Endodermal cell (in vitro differentiated cells): ENCODE measurements at regions not wholly inside any gene's neighbourhood (a gene's known extent, or its start where the extent isn't known, plus 50 kb on each side); places are given as distances from the start of the nearest gene placed in this dataset.
A peak's percentile ranks its signal among the peaks of the same experiment; 100 is the strongest.

Experiments
- DNase-seq: peaks from one replicate; pipeline ENCODE4 v3.0.0-alpha.2; 2017
- H3K27ac ChIP-seq: 2 replicates; pipeline ENCODE4 v1.5.1; 2013; ENCODE audit warnings: mild to moderate bottlenecking, low read depth, low read length, moderate library complexity
- H3K27me3 ChIP-seq: 2 replicates; pipeline ENCODE4 v1.6.1; 2013; ENCODE audit warnings: mild to moderate bottlenecking, low read length, moderate library complexity; ENCODE audit not compliant: insufficient read depth, control insufficient read depth, poor library complexity, severe bottlenecking
- H3K36me3 ChIP-seq: 2 replicates; pipeline ENCODE4 v1.7.0; 2013; ENCODE audit warnings: mild to moderate bottlenecking, low read length, moderate library complexity; ENCODE audit not compliant: control insufficient read depth, insufficient read depth
- H3K4me1 ChIP-seq: one replicate; pipeline ENCODE4 v1.7.0; 2013; ENCODE audit warnings: low read length; ENCODE audit not compliant: control insufficient read depth, insufficient read depth
- H3K4me3 ChIP-seq: 2 replicates; pipeline ENCODE4 v1.5.1; 2013; ENCODE audit warnings: mild to moderate bottlenecking, low read length, moderate library complexity
- H3K9ac ChIP-seq: 2 replicates; pipeline ENCODE4 v1.6.1; 2013; ENCODE audit warnings: mild to moderate bottlenecking, low read length, moderate library complexity; ENCODE audit not compliant: poor library complexity, severe bottlenecking; ENCODE audit errors: extremely low read depth
- H3K9me3 ChIP-seq: 2 replicates; pipeline ENCODE4 v1.6.1; 2013; ENCODE audit warnings: mild to moderate bottlenecking, low read length, moderate library complexity; ENCODE audit not compliant: control insufficient read depth
- H3K27ac Mint-ChIP-seq: 2 replicates; pipeline ENCODE4 v1.8.0; 2020; ENCODE audit warnings: mixed read lengths
- H3K27me3 Mint-ChIP-seq: 2 replicates; pipeline ENCODE4 v1.8.0; 2021; ENCODE audit warnings: mild to moderate bottlenecking, mixed read lengths; ENCODE audit not compliant: insufficient read depth
- H3K36me3 Mint-ChIP-seq: 2 replicates; pipeline ENCODE4 v1.8.0; 2020; ENCODE audit warnings: low read depth, mixed read lengths
- H3K4me1 Mint-ChIP-seq: 2 replicates; pipeline ENCODE4 v1.8.0; 2020; ENCODE audit warnings: mixed read lengths
- H3K4me3 Mint-ChIP-seq: 2 replicates; pipeline ENCODE4 v1.8.0; 2020; ENCODE audit warnings: mild to moderate bottlenecking, moderate library complexity, mixed read lengths
- H3K9me3 Mint-ChIP-seq: 2 replicates; pipeline ENCODE4 v1.8.0; 2020; ENCODE audit warnings: mild to moderate bottlenecking, mixed read lengths
- CTCF ChIP-seq: fragments of 200-600 bp; sonication (generic); conservative IDR thresholded peaks from 2 replicates; pipeline ENCODE4 v1.5.0; 2021; ENCODE audit warnings: antibody characterized with exemption, mild to moderate bottlenecking
- WGBS, 2 experiments: methylation state at CpG; one replicate each; pipeline versions ENCODE4 v1.1.5 to v1.1.7; 2013; ENCODE audit warnings: missing lambda C conversion rate in 2 of 2, mixed read lengths in 1 of 2; ENCODE audit not compliant: insufficient coverage in 1 of 2, insufficient read length in 1 of 2; 5-methylcytosine and 5-hydroxymethylcytosine counted together

GRCh38 chr2:236968101-236968879, 117.4 kb upstream of the COPS8 start:
- Histone ChIP-seq H3K4me3 (no peak overlapping the region), H3K9ac (no peak overlapping the region), H3K27ac (no peak overlapping the region), H3K36me3 (no peaks in the 10 kb centered on the region), H3K9me3 (no peaks in the 10 kb centered on the region), H3K4me1 (peaks cover 10% of the 10 kb centered on the region), H3K27me3 (no peaks in the 10 kb centered on the region)
- H3K36me3 Mint-ChIP-seq, result no peaks in the 10 kb centered on the region
- no peak overlapping the region for H3K4me3 Mint-ChIP-seq
- WGBS, 2 experiments, result 89 to 97% methylated on average over 5 to 10 of the region's 10 CpGs
- peak; percentile 26 for DNase-seq
- peaks cover 8% of the 10 kb centered on the region for H3K27me3 Mint-ChIP-seq
- H3K27ac Mint-ChIP-seq, result no peak overlapping the region
- H3K4me1 Mint-ChIP-seq, result peaks cover 28% of the 10 kb centered on the region
- TF ChIP-seq CTCF, result no peak
- H3K9me3 Mint-ChIP-seq, result no peaks in the 10 kb centered on the region

GRCh38 chr2:236968880-236969534, 116.7 kb upstream of the COPS8 start:
- WGBS, 2 experiments, result 88 to 91% methylated on average over 6 to 10 of the region's 10 CpGs

More at GRCh38 chr2:236968880-236969534, 116.7 kb upstream of the COPS8 start:
- no peak overlapping the region for H3K27ac Mint-ChIP-seq
- no peaks in the 10 kb centered on the region for H3K9me3 ChIP-seq
- TF ChIP-seq CTCF, result no peak
- H3K36me3 ChIP-seq, result no peaks in the 10 kb centered on the region
- no peak overlapping the region for H3K4me3 Mint-ChIP-seq
- peaks cover 10% of the 10 kb centered on the region for H3K4me1 ChIP-seq
- DNase-seq, result peak; percentile 24
- no peak overlapping the region for H3K27ac ChIP-seq
- no peaks in the 10 kb centered on the region for H3K9me3 Mint-ChIP-seq
- H3K27me3 Mint-ChIP-seq, result peaks cover 8% of the 10 kb centered on the region
- no peaks in the 10 kb centered on the region for H3K36me3 Mint-ChIP-seq
- no peaks in the 10 kb centered on the region for H3K27me3 ChIP-seq
- no peak overlapping the region for H3K9ac ChIP-seq
- peaks cover 29% of the 10 kb centered on the region for H3K4me1 Mint-ChIP-seq
- no peak overlapping the region for H3K4me3 ChIP-seq
